Lower leg skin (tissue), 4 donors: ENCODE measurements at regions not wholly inside any gene's neighbourhood (a gene's known extent, or its start where the extent isn't known, plus 50 kb on each side); places are given as distances from the start of the nearest gene placed in this dataset.

ENCODE experiments used
- DNase-seq, 2 donors: peaks; one replicate each; pipeline ENCODE4 v3.0.0-alpha.2; 2019; ENCODE audit warnings: low spot score in 2 of 2
- H3K4me3 ChIP-seq: fragments of 200-600 bp; sonication (generic); 2 replicates; pipeline ENCODE4 v1.5.1; 2017; ENCODE audit warnings: mild to moderate bottlenecking, low read depth; ENCODE audit not compliant: poor library complexity, severe bottlenecking
- POLR2A ChIP-seq, 2 donors: fragments of 450-650 bp; IDR thresholded peaks; one replicate each; pipeline ENCODE4 v1.6.1; 2016 to 2017; ENCODE audit warnings: antibody characterized with exemption in 2 of 2, mild to moderate bottlenecking in 1 of 2, moderate library complexity in 1 of 2
- WGBS, 2 donors: methylation state at CpG; one replicate each; pipeline ENCODE4 v1.1.5; 2018; 5-methylcytosine and 5-hydroxymethylcytosine counted together
- intact Hi-C: fragments of 100-400 bp; cut with DNase I; formaldehyde crosslinking; loops from one replicate; pipeline ENCODE4 v1.15.0; 2023; ENCODE audit warnings: low total_unique reads
- TF ChIP-seq, protein P1 (sequence below), 3 donors: fragments of 450-650 bp; IDR thresholded peaks; one replicate each; pipeline ENCODE4 v1.5.1; 2016; ENCODE audit warnings: antibody characterized with exemption in 3 of 3, mild to moderate bottlenecking in 3 of 3, moderate library complexity in 2 of 3

DNA sequence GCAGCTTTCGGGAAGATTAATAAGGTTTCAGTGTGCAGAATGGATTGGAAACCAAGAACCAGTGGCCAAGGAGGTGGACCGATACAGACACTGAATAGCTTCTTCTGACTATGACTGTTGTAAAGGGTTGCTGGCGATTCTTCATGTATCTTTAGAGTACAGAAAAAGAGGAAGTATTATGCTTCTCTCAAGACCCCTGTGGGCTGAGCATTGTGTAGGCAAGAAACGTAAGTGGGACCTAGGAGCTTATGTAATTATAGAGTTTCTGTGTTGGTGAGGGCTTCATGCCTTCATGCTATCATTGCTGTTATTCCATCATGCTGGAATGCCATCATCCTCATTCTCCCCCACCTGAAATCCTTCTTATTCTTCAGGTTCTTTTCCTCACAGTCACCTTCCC, 105.4 kb upstream of the AKIRIN2 start:
- 86 to 94% methylated on average over 4 of the region's 4 CpGs for WGBS, 2 donors
- intact Hi-C loops, result no loop called here
- no peak for TF ChIP-seq POLR2A (IDR thresholded peaks at IDR 0.05)
- TF ChIP-seq, protein P1, sequence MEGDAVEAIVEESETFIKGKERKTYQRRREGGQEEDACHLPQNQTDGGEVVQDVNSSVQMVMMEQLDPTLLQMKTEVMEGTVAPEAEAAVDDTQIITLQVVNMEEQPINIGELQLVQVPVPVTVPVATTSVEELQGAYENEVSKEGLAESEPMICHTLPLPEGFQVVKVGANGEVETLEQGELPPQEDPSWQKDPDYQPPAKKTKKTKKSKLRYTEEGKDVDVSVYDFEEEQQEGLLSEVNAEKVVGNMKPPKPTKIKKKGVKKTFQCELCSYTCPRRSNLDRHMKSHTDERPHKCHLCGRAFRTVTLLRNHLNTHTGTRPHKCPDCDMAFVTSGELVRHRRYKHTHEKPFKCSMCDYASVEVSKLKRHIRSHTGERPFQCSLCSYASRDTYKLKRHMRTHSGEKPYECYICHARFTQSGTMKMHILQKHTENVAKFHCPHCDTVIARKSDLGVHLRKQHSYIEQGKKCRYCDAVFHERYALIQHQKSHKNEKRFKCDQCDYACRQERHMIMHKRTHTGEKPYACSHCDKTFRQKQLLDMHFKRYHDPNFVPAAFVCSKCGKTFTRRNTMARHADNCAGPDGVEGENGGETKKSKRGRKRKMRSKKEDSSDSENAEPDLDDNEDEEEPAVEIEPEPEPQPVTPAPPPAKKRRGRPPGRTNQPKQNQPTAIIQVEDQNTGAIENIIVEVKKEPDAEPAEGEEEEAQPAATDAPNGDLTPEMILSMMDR (IDR thresholded peaks at IDR 0.05), result no peak
- no peak overlapping the region for H3K4me3 ChIP-seq
- no peak for DNase-seq

DNA sequence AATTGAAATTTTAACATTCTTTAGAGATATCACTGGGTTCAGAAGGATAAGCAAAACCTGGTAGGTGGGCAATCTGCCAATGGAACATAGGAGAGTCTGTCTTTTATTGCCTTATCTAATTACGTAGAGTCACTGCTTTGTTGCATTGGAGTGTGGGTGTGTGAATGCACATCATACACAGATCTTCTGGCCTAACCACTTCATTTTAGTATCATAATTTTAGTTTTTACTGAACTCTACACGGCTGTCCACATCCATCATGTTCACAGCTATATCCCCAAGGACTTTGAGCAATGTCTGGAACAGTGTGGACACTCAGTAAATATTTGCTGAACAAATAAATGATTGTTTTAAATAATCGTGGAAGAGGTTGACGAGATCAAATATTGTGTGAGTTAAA, 104.6 kb upstream of the AKIRIN2 start:
- 49 to 61% methylated on average over 4 of the region's 4 CpGs for WGBS, 2 donors
- H3K4me3 ChIP-seq, result no peak overlapping the region
- no peak for DNase-seq
- TF ChIP-seq, protein P1 (IDR thresholded peaks at IDR 0.05), result no peak
- intact Hi-C loops, result no loop called here

DNA sequence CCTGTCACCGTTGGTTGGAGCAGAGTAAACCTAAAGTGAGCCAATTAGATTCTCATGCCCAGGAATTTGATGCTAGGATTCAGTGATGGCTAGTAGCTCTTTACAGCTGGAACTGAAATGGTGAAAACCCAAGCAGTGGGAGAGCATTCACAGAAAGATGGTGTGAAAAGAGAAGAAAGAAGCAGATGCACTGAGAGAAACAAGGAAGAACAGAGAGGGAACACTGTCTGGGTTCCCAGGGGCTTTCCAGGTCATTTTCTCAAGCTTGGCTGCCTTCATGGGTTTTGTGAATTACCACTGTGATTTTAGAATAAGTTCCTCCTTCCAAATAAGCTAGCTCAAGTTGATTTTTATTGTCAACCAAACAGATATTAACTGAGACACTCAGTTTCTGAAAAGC, 104.1 kb upstream of the AKIRIN2 start:
- intact Hi-C loops, result no loop called here
- DNase-seq, result no peak
- WGBS, 2 donors, result 47 to 68% methylated on average over 1 of the region's 1 CpG
- TF ChIP-seq, protein P1 (IDR thresholded peaks at IDR 0.05), result no peak
- TF ChIP-seq POLR2A (IDR thresholded peaks at IDR 0.05), result no peak
- H3K4me3 ChIP-seq, result no peak overlapping the region

DNA sequence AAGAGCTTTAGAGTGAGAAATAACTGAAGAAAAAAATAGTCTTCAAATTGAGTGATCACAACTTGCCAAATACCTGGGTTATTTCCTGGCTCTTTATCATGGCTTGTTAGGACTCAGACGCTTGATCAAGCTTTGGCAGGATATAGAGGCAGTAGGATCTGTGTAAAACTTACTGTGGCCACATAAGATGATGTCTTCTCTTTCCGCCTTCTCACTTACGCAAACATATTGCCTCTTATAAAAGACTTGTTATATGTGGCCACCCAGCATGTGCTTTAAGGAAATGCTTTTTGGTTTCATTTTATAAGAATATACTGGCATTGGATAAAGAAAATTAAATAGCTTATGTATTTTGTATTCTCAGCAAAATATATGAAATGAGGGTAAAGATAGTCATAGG, 101.8 kb upstream of the AKIRIN2 start:
- DNase-seq, result no peak
- H3K4me3 ChIP-seq, result no peak overlapping the region
- TF ChIP-seq POLR2A (IDR thresholded peaks at IDR 0.05), result no peak
- TF ChIP-seq, protein P1 (IDR thresholded peaks at IDR 0.05), result no peak
- 67 to 78% methylated on average over 3 of the region's 3 CpGs for WGBS, 2 donors
- intact Hi-C loops, result no loop called here

DNA sequence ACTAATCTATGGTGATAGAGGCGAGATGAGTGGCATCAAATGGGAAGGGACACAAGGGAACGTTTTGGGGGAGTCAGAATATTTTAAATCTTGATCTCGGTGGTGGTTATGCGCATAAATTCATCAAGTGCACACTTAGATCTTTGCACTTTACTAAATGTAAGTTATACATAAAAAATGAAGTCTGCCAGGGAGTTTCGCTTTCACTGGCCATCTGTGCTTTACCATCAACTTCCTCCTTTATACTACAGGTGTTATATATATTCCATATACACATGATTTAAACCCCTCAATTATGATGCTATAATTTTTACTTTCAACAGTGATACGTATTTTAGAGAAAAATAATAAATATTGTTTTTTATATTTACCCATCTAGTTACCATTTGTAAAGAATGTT, 97.6 kb upstream of the AKIRIN2 start:
- no peak for TF ChIP-seq POLR2A (IDR thresholded peaks at IDR 0.05)
- TF ChIP-seq, protein P1 (IDR thresholded peaks at IDR 0.05), result no peak
- no peak for DNase-seq
- intact Hi-C loops, result no loop called here
- H3K4me3 ChIP-seq, result no peak overlapping the region
- 75 to 79% methylated on average over 6 of the region's 6 CpGs for WGBS, 2 donors

DNA sequence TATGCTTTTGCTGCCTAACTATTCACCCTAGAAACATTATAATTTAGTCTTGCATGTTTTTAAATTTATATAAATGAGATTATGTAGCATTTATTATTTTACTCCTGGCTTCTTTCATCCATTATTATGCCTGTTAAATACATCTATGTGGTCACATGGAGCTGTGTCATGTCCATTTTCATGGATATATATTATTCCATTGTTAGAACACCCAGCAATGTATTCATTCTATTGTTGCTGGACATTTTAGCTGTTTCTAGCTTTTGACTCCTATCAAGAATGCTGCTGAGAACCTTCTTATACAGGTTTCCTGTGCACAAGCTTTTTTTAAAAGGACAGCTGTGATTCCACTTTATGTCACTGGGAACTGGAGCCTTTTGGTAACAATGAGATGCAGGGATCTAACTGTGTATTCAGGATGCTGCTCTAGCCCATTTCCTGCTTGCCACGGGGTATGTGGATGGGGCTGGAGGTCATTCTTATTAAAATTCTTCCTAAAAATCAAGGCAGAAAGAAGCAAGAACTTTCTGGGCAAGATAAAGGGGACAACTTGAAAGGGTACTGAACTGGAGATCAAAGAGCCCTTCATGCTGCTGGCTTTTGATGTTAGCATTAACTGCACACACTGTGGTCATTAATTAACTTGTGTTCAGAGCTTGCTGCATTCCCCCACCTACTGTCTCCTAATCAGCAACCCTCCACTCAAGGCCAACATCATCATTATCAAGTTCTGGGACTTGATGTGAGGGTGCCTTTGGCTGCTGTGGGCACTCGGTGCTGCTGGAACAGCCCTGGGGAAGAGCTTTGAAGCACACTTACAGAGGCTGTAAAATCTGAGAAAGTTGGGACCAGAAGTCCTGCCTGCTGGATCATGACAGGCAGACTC, 96.6 kb upstream of the AKIRIN2 start:
- no peak for TF ChIP-seq POLR2A (IDR thresholded peaks at IDR 0.05)
- TF ChIP-seq, protein P1 (IDR thresholded peaks at IDR 0.05), result no peak
- no peak overlapping the region for H3K4me3 ChIP-seq
- no peak for DNase-seq
- intact Hi-C loops, result no loop called here
- 21 to 34% methylated on average over 2 of the region's 2 CpGs for WGBS, 2 donors
